Activated CD4-positive, alpha-beta T cell treated with anti-CD3 and anti-CD28 coated beads, Interleukin-2, amount 10 ng/mL, durations not matched to agents 7 days and 5 days (primary cell): ENCODE measurements at regions not wholly inside any gene's neighbourhood (a gene's known extent, or its start where the extent isn't known, plus 50 kb on each side); places are given as distances from the start of the nearest gene placed in this dataset.

Experiments
- CTCF ChIA-PET: fragments of 350-600 bp; sonication (Branson Sonifier 250); formaldehyde crosslinking; loops from one replicate; lab custom pipeline; 2021; ENCODE audit warnings: antibody characterized with exemption; lab: Charles Lee
- POLR2A ChIA-PET: fragments of 350-600 bp; sonication (Branson Sonifier 250); formaldehyde crosslinking; loops from one replicate; lab custom pipeline; 2021; ENCODE audit warnings: antibody characterized with exemption; lab: Charles Lee
- DNase-seq: peaks from one replicate; pipeline ENCODE4 v3.0.0-alpha.2; 2020
- H3K27ac Mint-ChIP-seq: one replicate; pipeline ENCODE4 v1.8.0; 2021; ENCODE audit warnings: mild to moderate bottlenecking, moderate library complexity, mixed read lengths
- H3K27me3 Mint-ChIP-seq: one replicate; pipeline ENCODE4 v1.8.0; 2021; ENCODE audit warnings: mixed read lengths
- H3K36me3 Mint-ChIP-seq: one replicate; pipeline ENCODE4 v1.8.0; 2021; ENCODE audit warnings: low read depth, mixed read lengths
- H3K4me1 Mint-ChIP-seq: one replicate; pipeline ENCODE4 v1.8.0; 2021; ENCODE audit warnings: mixed read lengths
- H3K4me3 Mint-ChIP-seq: one replicate; pipeline ENCODE4 v1.8.0; 2021; ENCODE audit warnings: mild to moderate bottlenecking, moderate library complexity, mixed read lengths
- H3K9me3 Mint-ChIP-seq: one replicate; pipeline ENCODE4 v1.8.0; 2021; ENCODE audit warnings: mixed read lengths

GRCh38 chr9:129234491-129234890, 56.4 kb upstream of the IER5L start:
- CTCF ChIA-PET, result interaction anchor here (0.5 to 1.6 kb wide), 3 partner anchors 13 to 175 kb away, joined by 3 to 4 read pairs (median 4); no protein-coding TSS in a partner anchor
- H3K27ac Mint-ChIP-seq, result peak overlapping the region; percentile 41
- H3K9me3 Mint-ChIP-seq, result peaks cover 16% of the 10 kb centered on the region
- peaks cover 17% of the 10 kb centered on the region for H3K36me3 Mint-ChIP-seq
- POLR2A ChIA-PET, result interaction anchor here (0.6 kb wide), 1 partner anchor 8 kb away, joined by 5 read pairs; no protein-coding TSS in a partner anchor
- no peak for DNase-seq
- H3K4me1 Mint-ChIP-seq, result peaks cover 55% of the 10 kb centered on the region
- no peaks in the 10 kb centered on the region for H3K27me3 Mint-ChIP-seq
- H3K4me3 Mint-ChIP-seq, result no peak overlapping the region

DNA sequence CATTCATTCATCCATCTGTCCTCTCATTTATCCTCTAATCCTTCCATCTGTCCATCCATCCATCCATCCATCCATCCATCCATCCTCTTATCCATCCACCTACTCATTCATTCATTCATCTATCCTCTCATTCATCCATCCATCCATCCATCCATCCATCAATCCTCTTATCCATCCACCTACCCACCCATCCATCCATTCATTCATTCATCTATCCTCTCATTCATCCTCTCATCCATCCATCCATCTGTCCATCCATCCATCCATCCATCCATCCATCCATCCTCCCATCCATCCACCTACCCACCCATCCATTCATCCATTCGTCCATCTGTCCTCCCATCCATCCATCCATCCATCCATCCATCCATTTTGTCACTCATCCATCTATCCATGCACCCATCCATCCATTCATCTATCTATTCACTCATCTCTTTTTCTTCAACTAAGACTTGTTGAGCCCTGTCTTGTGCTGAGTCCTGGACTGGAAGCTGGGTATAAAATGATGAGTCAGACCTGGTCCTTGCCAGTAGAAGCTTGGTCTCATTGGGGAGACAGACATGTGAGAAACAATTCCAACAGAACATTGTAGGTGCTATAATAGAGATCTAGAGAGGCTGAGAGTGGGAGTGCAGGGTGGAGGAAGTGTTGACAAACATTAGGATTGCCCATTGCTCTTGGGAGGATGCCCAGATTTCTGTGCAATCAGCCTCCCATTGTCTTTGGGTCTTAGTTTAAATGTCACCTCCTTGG, 55.0 kb upstream of the IER5L start:
- no peak overlapping the region for H3K4me3 Mint-ChIP-seq
- POLR2A ChIA-PET, result no interaction called here
- H3K27me3 Mint-ChIP-seq, result no peaks in the 10 kb centered on the region
- H3K36me3 Mint-ChIP-seq, result peaks cover 17% of the 10 kb centered on the region
- peaks cover 16% of the 10 kb centered on the region for H3K9me3 Mint-ChIP-seq
- H3K27ac Mint-ChIP-seq, result peak overlapping the region; percentile 43
- no peak for DNase-seq
- CTCF ChIA-PET, result interaction anchor here (0.7 to 1.6 kb wide), 5 partner anchors 10 to 101 kb away, joined by 3 to 5 read pairs (median 4); no protein-coding TSS in a partner anchor
- H3K4me1 Mint-ChIP-seq, result peaks cover 47% of the 10 kb centered on the region

DNA sequence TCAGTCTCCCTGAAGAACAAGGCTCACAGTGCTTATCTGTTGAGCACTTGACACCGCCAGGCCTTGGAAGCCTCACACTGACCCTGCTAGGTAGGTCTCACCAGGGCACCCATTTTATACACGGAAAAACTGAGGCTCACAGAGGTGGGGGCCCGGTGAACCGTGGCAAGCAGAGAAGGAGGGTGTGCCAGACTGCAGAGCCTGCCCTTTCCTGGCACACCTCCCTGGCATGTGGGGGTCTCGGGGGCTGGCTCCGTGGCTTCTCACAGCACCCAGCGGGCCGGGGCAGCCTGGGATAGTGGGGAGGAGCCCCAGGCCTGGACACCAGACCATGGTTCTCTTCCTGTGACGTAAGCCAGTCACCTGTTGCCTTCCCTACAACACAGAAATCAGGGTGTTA, 53.7 kb upstream of the IER5L start:
- CTCF ChIA-PET, result interaction anchor here (1.0 to 1.1 kb wide), 2 partner anchors 11 to 40 kb away, joined by 3 to 5 read pairs; no protein-coding TSS in a partner anchor
- Mint-ChIP-seq H3K4me1 (peaks cover 37% of the 10 kb centered on the region), H3K27me3 (no peaks in the 10 kb centered on the region), H3K27ac (no peak overlapping the region), H3K36me3 (peaks cover 17% of the 10 kb centered on the region), H3K4me3 (no peak overlapping the region), H3K9me3 (peaks cover 16% of the 10 kb centered on the region)
- no peak for DNase-seq
- POLR2A ChIA-PET, result no interaction called here

- DNase-seq, result no peak
- POLR2A ChIA-PET, result no interaction called here
Observed at GRCh38 chr9:129231022-129231739, 53.1 kb upstream of the IER5L start.

DNA sequence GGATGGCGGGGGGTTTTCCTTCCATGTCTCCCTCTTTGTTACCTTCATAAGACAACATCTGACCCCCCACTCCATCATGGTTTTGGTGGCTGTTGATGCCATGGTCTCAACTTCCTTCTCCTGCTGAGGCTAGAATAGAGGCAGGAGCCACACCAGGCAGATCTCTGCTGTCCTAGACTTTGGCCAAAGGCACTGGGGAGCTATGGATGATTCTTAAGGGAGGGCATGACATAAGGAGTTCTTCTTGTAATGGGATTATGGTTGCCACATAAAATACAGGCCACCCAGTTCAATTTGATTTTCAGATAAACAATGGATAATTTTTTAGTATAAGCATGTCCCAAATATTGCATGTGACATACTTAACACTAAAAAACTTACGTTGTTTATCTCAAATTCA, 52.2 kb upstream of the IER5L start:
- H3K4me1 Mint-ChIP-seq, result peaks cover 36% of the 10 kb centered on the region
- peaks cover 16% of the 10 kb centered on the region for H3K9me3 Mint-ChIP-seq
- H3K4me3 Mint-ChIP-seq, result no peak overlapping the region
- H3K27me3 Mint-ChIP-seq, result no peaks in the 10 kb centered on the region
- ChIA-PET POLR2A (no interaction called here), CTCF (interaction anchor here (1.2 kb wide), 1 partner anchor 22 kb away, joined by 3 read pairs; no protein-coding TSS in a partner anchor)
- no peak for DNase-seq
- H3K36me3 Mint-ChIP-seq, result peaks cover 17% of the 10 kb centered on the region
- H3K27ac Mint-ChIP-seq, result no peak overlapping the region

More at GRCh38 chr9:129231022-129231739, 53.1 kb upstream of the IER5L start:
- Mint-ChIP-seq H3K4me1 (peaks cover 36% of the 10 kb centered on the region), H3K27me3 (no peaks in the 10 kb centered on the region), H3K27ac (no peak overlapping the region), H3K4me3 (no peak overlapping the region), H3K9me3 (peaks cover 16% of the 10 kb centered on the region), H3K36me3 (peaks cover 17% of the 10 kb centered on the region)
- CTCF ChIA-PET, result interaction anchor here (1.1 to 1.2 kb wide), 2 partner anchors 12 to 21 kb away, joined by 3 to 5 read pairs; no protein-coding TSS in a partner anchor
